HEK293 (cell line): ENCODE measurements at regions not wholly inside any gene's neighbourhood (a gene's known extent, or its start where the extent isn't known, plus 50 kb on each side); places are given as distances from the start of the nearest gene placed in this dataset.

Experiments used
- CTCF ChIA-PET: fragments of 350-600 bp; formaldehyde crosslinking; extraction: SDS; loops from one replicate; lab custom pipeline; 2021; ENCODE audit warnings: antibody characterized with exemption; lab: Yijun Ruan, JAX
- POLR2A ChIA-PET: fragments of 300-600 bp; formaldehyde crosslinking; extraction: SDS; loops from one replicate; lab custom pipeline; 2020; ENCODE audit warnings: antibody characterized with exemption, inconsistent platforms; lab: Yijun Ruan, JAX
- H3K27ac ChIP-seq: fragments of 200-500 bp; sonication (Bioruptor generic); 2 replicates; pipeline ENCODE4 v1.5.1; 2014; ENCODE audit warnings: low read depth, low read length, control low read depth, inconsistent platforms; ENCODE audit errors: extremely low read depth
- H3K36me3 ChIP-seq, 2 experiments: fragments of 200-500 bp in 1 of 2; sonication (Bioruptor generic) in 1 of 2; 1 replicate in 1 of 2; 2 replicates in 1 of 2; pipeline ENCODE4 v1.5.1; 2014 to 2017; ENCODE audit warnings: inconsistent platforms in 2 of 2, low read length in 2 of 2; ENCODE audit not compliant: control insufficient read depth in 2 of 2, insufficient read depth in 1 of 2
- H3K4me1 ChIP-seq: fragments of 200-500 bp; sonication (Bioruptor generic); 2 replicates; pipeline ENCODE4 v1.5.1; 2014; ENCODE audit warnings: mild to moderate bottlenecking, low read length, inconsistent platforms; ENCODE audit not compliant: control insufficient read depth, insufficient read depth
- H3K4me3 ChIP-seq: 2 replicates; pipeline ENCODE4 v1.5.1; 2011; ENCODE audit warnings: low read depth, mild to moderate bottlenecking, control low read depth, low read length, moderate library complexity
- H3K9me3 ChIP-seq: fragments of 200-500 bp; sonication (Bioruptor generic); 2 replicates; pipeline ENCODE4 v1.5.1; 2014; ENCODE audit warnings: low read depth, low read length, inconsistent platforms; ENCODE audit not compliant: control insufficient read depth, insufficient read depth
- PATZ1 ChIP-seq: fragments of 450-650 bp; formaldehyde crosslinking; IDR thresholded peaks from 2 replicates; pipeline ENCODE4 v1.5.1; 2016; ENCODE audit warnings: missing biosample characterization, missing genetic modification characterization
- SP7 ChIP-seq: fragments of 450-650 bp; formaldehyde crosslinking; IDR thresholded peaks from 2 replicates; pipeline ENCODE4 v1.5.1; 2016; ENCODE audit warnings: missing biosample characterization, missing genetic modification characterization
- ZBTB10 ChIP-seq: fragments of 450-650 bp; formaldehyde crosslinking; IDR thresholded peaks from 2 replicates; pipeline ENCODE4 v1.5.1; 2016; ENCODE audit warnings: missing biosample characterization, missing genetic modification characterization
- ZFP3 ChIP-seq: fragments of 450-650 bp; formaldehyde crosslinking; IDR thresholded peaks from 2 replicates; pipeline ENCODE4 v1.5.1; 2016; ENCODE audit warnings: low read depth, missing biosample characterization, missing genetic modification characterization
- ZFP37 ChIP-seq: fragments of 450-650 bp; formaldehyde crosslinking; IDR thresholded peaks from 2 replicates; pipeline ENCODE4 v1.5.1; 2016; ENCODE audit warnings: missing biosample characterization, missing genetic modification characterization
- ZFP41 ChIP-seq: fragments of 450-650 bp; formaldehyde crosslinking; IDR thresholded peaks from 2 replicates; pipeline ENCODE4 v1.5.1; 2016; ENCODE audit warnings: missing biosample characterization, missing genetic modification characterization, borderline replicate concordance
- ZNF23 ChIP-seq: fragments of 450-650 bp; formaldehyde crosslinking; IDR thresholded peaks from 2 replicates; pipeline ENCODE4 v1.5.1; 2016; ENCODE audit warnings: missing biosample characterization, missing genetic modification characterization, borderline replicate concordance
- ZNF24 ChIP-seq: fragments of 450-650 bp; formaldehyde crosslinking; IDR thresholded peaks from 2 replicates; pipeline ENCODE4 v1.5.1; 2016; ENCODE audit warnings: missing biosample characterization, missing genetic modification characterization
- ZNF335 ChIP-seq: fragments of 450-650 bp; formaldehyde crosslinking; conservative IDR thresholded peaks from 2 replicates; pipeline ENCODE4 v1.5.1; 2016; ENCODE audit warnings: missing biosample characterization, missing genetic modification characterization
- ZNF354C ChIP-seq: fragments of 450-650 bp; formaldehyde crosslinking; IDR thresholded peaks from 2 replicates; pipeline ENCODE4 v1.5.1; 2016; ENCODE audit warnings: missing biosample characterization, missing genetic modification characterization, low read depth, borderline replicate concordance
- ZNF423 ChIP-seq: fragments of 450-650 bp; formaldehyde crosslinking; IDR thresholded peaks from 2 replicates; pipeline ENCODE4 v1.5.1; 2016; ENCODE audit warnings: missing biosample characterization, missing genetic modification characterization
- ZNF544 ChIP-seq: fragments of 450-650 bp; formaldehyde crosslinking; IDR thresholded peaks from 2 replicates; pipeline ENCODE4 v1.5.0; 2017; ENCODE audit warnings: missing biosample characterization, missing genetic modification characterization
- ZNF558 ChIP-seq: fragments of 450-650 bp; formaldehyde crosslinking; IDR thresholded peaks from 2 replicates; pipeline ENCODE4 v1.5.1; 2016; ENCODE audit warnings: missing biosample characterization, missing genetic modification characterization
- ZNF560 ChIP-seq: fragments of 450-650 bp; formaldehyde crosslinking; IDR thresholded peaks from 2 replicates; pipeline ENCODE4 v1.5.1; 2017; ENCODE audit warnings: missing biosample characterization, missing genetic modification characterization, borderline replicate concordance
- ZNF610 ChIP-seq: fragments of 450-650 bp; formaldehyde crosslinking; IDR thresholded peaks from 2 replicates; pipeline ENCODE4 v1.5.1; 2016; ENCODE audit warnings: missing biosample characterization, missing genetic modification characterization, borderline replicate concordance
- ZNF629 ChIP-seq: fragments of 450-650 bp; formaldehyde crosslinking; IDR thresholded peaks from 2 replicates; pipeline ENCODE4 v1.5.1; 2017; ENCODE audit warnings: missing biosample characterization, missing genetic modification characterization
- ZNF843 ChIP-seq: fragments of 450-650 bp; formaldehyde crosslinking; IDR thresholded peaks from 2 replicates; pipeline ENCODE4 v1.5.1; 2016; ENCODE audit warnings: missing biosample characterization, missing genetic modification characterization
- ZSCAN23 ChIP-seq: fragments of 450-650 bp; formaldehyde crosslinking; IDR thresholded peaks from 2 replicates; pipeline ENCODE4 v1.5.1; 2016; ENCODE audit warnings: missing biosample characterization, missing genetic modification characterization
- TF ChIP-seq, protein P1 (sequence below): fragments of 450-650 bp; formaldehyde crosslinking; IDR thresholded peaks from 2 replicates; pipeline ENCODE4 v1.5.1; 2017; ENCODE audit warnings: missing biosample characterization, mild to moderate bottlenecking, missing genetic modification characterization, moderate library complexity
- TF ChIP-seq, protein P2 (sequence below): fragments of 450-650 bp; formaldehyde crosslinking; conservative IDR thresholded peaks from 2 replicates; pipeline ENCODE4 v1.5.1; 2016; ENCODE audit warnings: low read depth, missing biosample characterization, missing genetic modification characterization
- TF ChIP-seq, protein P3 (sequence below): fragments of 450-650 bp; formaldehyde crosslinking; IDR thresholded peaks from 2 replicates; pipeline ENCODE4 v1.5.1; 2017; ENCODE audit warnings: missing biosample characterization, missing genetic modification characterization
- TF ChIP-seq, protein P4 (sequence below): fragments of 450-650 bp; formaldehyde crosslinking; IDR thresholded peaks from 2 replicates; pipeline ENCODE4 v1.5.1; 2016; ENCODE audit warnings: missing biosample characterization, missing genetic modification characterization

DNA sequence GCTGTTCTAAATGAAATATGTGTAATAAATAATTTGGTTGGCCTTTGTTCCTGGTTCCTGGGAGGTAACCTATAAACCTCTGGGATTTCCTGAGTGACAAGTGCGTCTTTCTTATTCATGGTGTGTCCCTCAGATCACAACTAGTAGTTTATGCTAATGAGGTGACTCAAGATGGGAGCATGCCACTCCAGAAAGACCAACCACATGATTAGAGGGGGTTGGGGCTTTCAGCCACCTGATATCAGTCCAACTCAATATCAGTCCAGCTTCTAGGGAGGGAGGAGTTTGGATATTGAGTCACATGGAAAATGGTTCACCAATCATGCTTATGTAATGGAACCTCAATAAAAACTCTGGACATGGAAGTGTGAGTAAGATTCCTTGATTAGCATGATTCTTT, 96.6 kb downstream of the QPCT start:
- no peak overlapping the region for H3K4me3 ChIP-seq
- TF ChIP-seq ZBTB10: no peak
- TF ChIP-seq, protein P1, sequence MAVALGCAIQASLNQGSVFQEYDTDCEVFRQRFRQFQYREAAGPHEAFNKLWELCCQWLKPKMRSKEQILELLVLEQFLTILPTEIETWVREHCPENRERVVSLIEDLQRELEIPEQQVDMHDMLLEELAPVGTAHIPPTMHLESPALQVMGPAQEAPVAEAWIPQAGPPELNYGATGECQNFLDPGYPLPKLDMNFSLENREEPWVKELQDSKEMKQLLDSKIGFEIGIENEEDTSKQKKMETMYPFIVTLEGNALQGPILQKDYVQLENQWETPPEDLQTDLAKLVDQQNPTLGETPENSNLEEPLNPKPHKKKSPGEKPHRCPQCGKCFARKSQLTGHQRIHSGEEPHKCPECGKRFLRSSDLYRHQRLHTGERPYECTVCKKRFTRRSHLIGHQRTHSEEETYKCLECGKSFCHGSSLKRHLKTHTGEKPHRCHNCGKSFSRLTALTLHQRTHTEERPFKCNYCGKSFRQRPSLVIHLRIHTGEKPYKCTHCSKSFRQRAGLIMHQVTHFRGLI: 0 out of 2 replicates have a peak, but pooled peaks have one; percentile 19
- TF ChIP-seq, all 188 proteins: peak for 1
- CTCF ChIA-PET: no interaction called here
- no peaks in the 10 kb centered on the region for H3K36me3 ChIP-seq
- POLR2A ChIA-PET: no interaction called here
- no peaks in the 10 kb centered on the region; the same call in 1 of the 2 replicates for H3K9me3 ChIP-seq
- no peak overlapping the region for H3K27ac ChIP-seq
- no peaks in the 10 kb centered on the region for H3K4me1 ChIP-seq

DNA sequence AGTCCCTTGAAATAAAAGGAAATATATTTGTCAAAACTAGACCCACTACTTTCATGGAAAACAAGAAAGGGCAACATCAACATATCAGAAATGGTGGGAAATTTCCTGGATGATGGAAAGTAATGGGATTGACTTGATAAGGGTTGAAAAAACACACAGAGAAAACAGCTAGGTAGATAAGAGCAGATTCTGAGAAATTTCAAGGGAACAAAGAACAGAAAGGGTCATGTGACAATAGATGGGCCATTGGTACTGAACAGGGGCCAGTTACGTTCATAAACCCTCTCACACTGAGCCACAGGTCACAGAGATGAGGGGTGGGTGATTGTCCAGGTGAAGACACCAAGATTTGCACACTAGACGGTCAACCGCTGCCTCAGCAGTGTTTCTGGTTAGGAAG, 98.7 kb downstream of the QPCT start:
- no peaks in the 10 kb centered on the region for H3K4me1 ChIP-seq
- ChIA-PET POLR2A (no interaction called here), CTCF (interaction anchor here (0.7 kb wide), 1 partner anchor 632 kb away, joined by 4 read pairs; no protein-coding TSS in a partner anchor)
- TF ChIP-seq, protein P2, sequence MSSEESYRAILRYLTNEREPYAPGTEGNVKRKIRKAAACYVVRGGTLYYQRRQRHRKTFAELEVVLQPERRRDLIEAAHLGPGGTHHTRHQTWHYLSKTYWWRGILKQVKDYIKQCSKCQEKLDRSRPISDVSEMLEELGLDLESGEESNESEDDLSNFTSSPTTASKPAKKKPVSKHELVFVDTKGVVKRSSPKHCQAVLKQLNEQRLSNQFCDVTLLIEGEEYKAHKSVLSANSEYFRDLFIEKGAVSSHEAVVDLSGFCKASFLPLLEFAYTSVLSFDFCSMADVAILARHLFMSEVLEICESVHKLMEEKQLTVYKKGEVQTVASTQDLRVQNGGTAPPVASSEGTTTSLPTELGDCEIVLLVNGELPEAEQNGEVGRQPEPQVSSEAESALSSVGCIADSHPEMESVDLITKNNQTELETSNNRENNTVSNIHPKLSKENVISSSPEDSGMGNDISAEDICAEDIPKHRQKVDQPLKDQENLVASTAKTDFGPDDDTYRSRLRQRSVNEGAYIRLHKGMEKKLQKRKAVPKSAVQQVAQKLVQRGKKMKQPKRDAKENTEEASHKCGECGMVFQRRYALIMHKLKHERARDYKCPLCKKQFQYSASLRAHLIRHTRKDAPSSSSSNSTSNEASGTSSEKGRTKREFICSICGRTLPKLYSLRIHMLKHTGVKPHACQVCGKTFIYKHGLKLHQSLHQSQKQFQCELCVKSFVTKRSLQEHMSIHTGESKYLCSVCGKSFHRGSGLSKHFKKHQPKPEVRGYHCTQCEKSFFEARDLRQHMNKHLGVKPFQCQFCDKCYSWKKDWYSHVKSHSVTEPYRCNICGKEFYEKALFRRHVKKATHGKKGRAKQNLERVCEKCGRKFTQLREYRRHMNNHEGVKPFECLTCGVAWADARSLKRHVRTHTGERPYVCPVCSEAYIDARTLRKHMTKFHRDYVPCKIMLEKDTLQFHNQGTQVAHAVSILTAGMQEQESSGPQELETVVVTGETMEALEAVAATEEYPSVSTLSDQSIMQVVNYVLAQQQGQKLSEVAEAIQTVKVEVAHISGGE (tag by site-specific recombination): no peak
- TF ChIP-seq, protein P3, sequence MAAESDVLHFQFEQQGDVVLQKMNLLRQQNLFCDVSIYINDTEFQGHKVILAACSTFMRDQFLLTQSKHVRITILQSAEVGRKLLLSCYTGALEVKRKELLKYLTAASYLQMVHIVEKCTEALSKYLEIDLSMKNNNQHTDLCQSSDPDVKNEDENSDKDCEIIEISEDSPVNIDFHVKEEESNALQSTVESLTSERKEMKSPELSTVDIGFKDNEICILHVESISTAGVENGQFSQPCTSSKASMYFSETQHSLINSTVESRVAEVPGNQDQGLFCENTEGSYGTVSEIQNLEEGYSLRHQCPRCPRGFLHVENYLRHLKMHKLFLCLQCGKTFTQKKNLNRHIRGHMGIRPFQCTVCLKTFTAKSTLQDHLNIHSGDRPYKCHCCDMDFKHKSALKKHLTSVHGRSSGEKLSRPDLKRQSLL (tag by site-specific recombination): no peak
- TF ChIP-seq ZNF23 (tag by site-specific recombination): no peak
- TF ChIP-seq ZFP37: no peak
- TF ChIP-seq ZNF354C (tag by site-specific recombination): no peak
- TF ChIP-seq ZNF560 (tag by site-specific recombination): no peak
- no peak for TF ChIP-seq ZNF610
- no peak for TF ChIP-seq SP7 (tag by site-specific recombination)
- TF ChIP-seq ZNF544 (tag by site-specific recombination): no peak
- TF ChIP-seq ZSCAN23: no peak
- TF ChIP-seq ZNF24 (tag by site-specific recombination): no peak
- no peak for TF ChIP-seq ZFP3 (tag by site-specific recombination)
- TF ChIP-seq ZFP41 (tag by site-specific recombination): no peak
- TF ChIP-seq, protein P4, sequence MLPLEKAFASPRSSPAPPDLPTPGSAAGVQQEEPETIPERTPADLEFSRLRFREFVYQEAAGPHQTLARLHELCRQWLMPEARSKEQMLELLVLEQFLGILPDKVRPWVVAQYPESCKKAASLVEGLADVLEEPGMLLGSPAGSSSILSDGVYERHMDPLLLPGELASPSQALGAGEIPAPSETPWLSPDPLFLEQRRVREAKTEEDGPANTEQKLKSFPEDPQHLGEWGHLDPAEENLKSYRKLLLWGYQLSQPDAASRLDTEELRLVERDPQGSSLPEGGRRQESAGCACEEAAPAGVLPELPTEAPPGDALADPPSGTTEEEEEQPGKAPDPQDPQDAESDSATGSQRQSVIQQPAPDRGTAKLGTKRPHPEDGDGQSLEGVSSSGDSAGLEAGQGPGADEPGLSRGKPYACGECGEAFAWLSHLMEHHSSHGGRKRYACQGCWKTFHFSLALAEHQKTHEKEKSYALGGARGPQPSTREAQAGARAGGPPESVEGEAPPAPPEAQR (tag by site-specific recombination): no peak
- TF ChIP-seq ZNF843 (tag by site-specific recombination): no peak
- no peak for TF ChIP-seq ZNF423 (tag by site-specific recombination)
- no peak for TF ChIP-seq ZNF629 (tag by site-specific recombination)
- no peak for TF ChIP-seq ZNF335 (tag by site-specific recombination)
- TF ChIP-seq PATZ1 (tag by site-specific recombination): no peak
- TF ChIP-seq ZNF558 (tag by site-specific recombination): no peak
- no peaks in the 10 kb centered on the region for H3K36me3 ChIP-seq
- no peak overlapping the region for H3K4me3 ChIP-seq
- no peaks in the 10 kb centered on the region; the same call in 1 of the 2 replicates for H3K9me3 ChIP-seq
- no peak overlapping the region for H3K27ac ChIP-seq
